Right lobe of liver (tissue), 4 donors: ENCODE measurements at regions not wholly inside any gene's neighbourhood (a gene's known extent, or its start where the extent isn't known, plus 50 kb on each side); places are given as distances from the start of the nearest gene placed in this dataset.

Source experiments
- CTCF ChIP-seq, 4 donors: fragments of 200-600 bp in 3 of 4; fragments of 450-650 bp in 1 of 4; IDR thresholded peaks; one replicate each; pipeline versions ENCODE4 v1.5.1 to v1.8.0; 2016 to 2022; ENCODE audit warnings: antibody characterized with exemption in 4 of 4, mild to moderate bottlenecking in 2 of 4
- POLR2A ChIP-seq: fragments of 450-650 bp; IDR thresholded peaks from one replicate; pipeline ENCODE4 v1.6.1; 2017; ENCODE audit warnings: antibody characterized with exemption, mild to moderate bottlenecking
- donor health status: DM: no; HTN: no; CAD: no.
- donor health status: DM: no; HTN: no; CAD: no.
- donor health status: DM: no; HTN: yes; CAD: no.

- TF ChIP-seq CTCF (IDR thresholded peaks at IDR 0.05) (no peak), POLR2A (no peak)
Measured at GRCh38 chr2:239587311-239587731, 186.5 kb upstream of the HDAC4 start.
